GM20000 (cell line): ENCODE measurements at regions not wholly inside any gene's neighbourhood (a gene's known extent, or its start where the extent isn't known, plus 50 kb on each side); places are given as distances from the start of the nearest gene placed in this dataset.
"Not testable (repeated sequence)": the region's sequence is repeated elsewhere in the genome, so short reads cannot be mapped to it uniquely, and the experiment has no call there.

Experiments used
- DNase-seq: peaks from one replicate; pipeline ENCODE4 v3.0.0; 2012; ENCODE audit warnings: low spot score
- TF ChIP-seq, protein P1 (sequence below): IDR thresholded peaks from 2 replicates; pipeline ENCODE4 v1.5.1; 2012; ENCODE audit warnings: mild to moderate bottlenecking, control low read depth; ENCODE audit errors: extremely low read depth, missing control alignments

DNA sequence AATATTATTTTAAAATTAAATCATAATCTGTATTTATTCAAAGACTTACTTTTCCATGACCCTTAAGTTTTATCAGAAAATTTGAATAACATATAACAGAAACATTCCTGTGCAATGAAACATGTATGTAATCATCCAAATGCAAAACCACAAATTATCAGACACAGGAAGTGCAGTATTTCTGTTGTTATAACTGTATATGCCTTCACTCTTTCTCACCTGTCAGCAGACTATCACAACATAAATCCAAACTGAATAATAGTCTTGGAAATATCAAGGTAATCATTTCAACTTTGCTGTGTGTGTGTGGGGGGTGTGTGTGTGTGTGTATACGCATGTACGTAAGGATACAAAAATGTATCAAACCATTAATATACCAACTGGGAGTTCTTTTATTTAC, 285.9 kb downstream of the SLC7A11 start:
- DNase-seq, result no peak
- TF ChIP-seq, protein P1, sequence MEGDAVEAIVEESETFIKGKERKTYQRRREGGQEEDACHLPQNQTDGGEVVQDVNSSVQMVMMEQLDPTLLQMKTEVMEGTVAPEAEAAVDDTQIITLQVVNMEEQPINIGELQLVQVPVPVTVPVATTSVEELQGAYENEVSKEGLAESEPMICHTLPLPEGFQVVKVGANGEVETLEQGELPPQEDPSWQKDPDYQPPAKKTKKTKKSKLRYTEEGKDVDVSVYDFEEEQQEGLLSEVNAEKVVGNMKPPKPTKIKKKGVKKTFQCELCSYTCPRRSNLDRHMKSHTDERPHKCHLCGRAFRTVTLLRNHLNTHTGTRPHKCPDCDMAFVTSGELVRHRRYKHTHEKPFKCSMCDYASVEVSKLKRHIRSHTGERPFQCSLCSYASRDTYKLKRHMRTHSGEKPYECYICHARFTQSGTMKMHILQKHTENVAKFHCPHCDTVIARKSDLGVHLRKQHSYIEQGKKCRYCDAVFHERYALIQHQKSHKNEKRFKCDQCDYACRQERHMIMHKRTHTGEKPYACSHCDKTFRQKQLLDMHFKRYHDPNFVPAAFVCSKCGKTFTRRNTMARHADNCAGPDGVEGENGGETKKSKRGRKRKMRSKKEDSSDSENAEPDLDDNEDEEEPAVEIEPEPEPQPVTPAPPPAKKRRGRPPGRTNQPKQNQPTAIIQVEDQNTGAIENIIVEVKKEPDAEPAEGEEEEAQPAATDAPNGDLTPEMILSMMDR, result no peak

- no peak for DNase-seq
- TF ChIP-seq, protein P1, result no peak
These were observed 286.6 kb downstream of the SLC7A11 start for GRCh38 chr4:137955595-137955994.

DNA sequence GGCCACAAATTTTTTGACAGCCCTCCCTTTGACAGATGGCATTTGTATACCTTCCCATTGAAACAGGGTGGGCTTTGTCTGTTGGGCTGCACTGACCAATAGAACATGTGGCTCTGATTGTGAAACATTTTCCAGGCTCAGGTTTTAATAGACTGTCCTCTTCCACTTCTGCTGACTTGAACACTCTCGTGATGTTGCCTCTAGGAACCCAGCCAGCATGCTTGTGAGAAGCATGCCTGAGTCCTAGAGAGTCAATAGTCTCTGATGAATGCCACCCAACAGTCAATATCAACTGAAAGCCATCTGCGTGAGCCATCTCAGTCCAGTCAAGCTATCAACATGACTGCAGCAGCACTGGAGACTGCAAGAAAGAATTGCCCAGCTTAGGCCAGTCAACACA, 290.0 kb downstream of the SLC7A11 start:
- TF ChIP-seq, protein P1, result no peak

GRCh38 chr4:137950286-137950685, 291.9 kb downstream of the SLC7A11 start:
- DNase-seq, result no peak
- TF ChIP-seq, protein P1, result no peak

More for the DNA sequence above, 290.0 kb downstream of the SLC7A11 start:
- no peak for DNase-seq

GRCh38 chr4:137949746-137950145, 292.4 kb downstream of the SLC7A11 start:
- TF ChIP-seq, protein P1, result no peak
- DNase-seq, result no peak

- TF ChIP-seq, protein P1, result no peak
- no peak for DNase-seq
These were observed 295.5 kb downstream of the SLC7A11 start for GRCh38 chr4:137946453-137947174.

GRCh38 chr4:137942815-137943214, 299.3 kb downstream of the SLC7A11 start:
- not testable (repeated sequence) for DNase-seq

- DNase-seq, result not testable (repeated sequence)
These were observed 300.1 kb downstream of the SLC7A11 start for GRCh38 chr4:137942015-137942515.
